SJSA1 (cell line): ENCODE measurements at regions not wholly inside any gene's neighbourhood (a gene's known extent, or its start where the extent isn't known, plus 50 kb on each side); places are given as distances from the start of the nearest gene placed in this dataset.

ENCODE experiments used
- DNase-seq, 2 experiments: peaks; one replicate each; pipeline ENCODE4 v3.0.0-alpha.2; 2015 to 2020; ENCODE audit warnings: low spot score in 2 of 2, low read depth in 1 of 2
- H3K27ac ChIP-seq: fragments of 250-450 bp; sonication (Bioruptor Pico); 2 replicates; pipeline ENCODE4 v1.5.1; 2020; ENCODE audit warnings: mild to moderate bottlenecking, moderate library complexity
- H3K27me3 ChIP-seq: fragments of 250-450 bp; sonication (Bioruptor Pico); replicated peaks from 2 replicates; pipeline ENCODE4 v1.5.1; 2020; ENCODE audit warnings: mild to moderate bottlenecking, moderate library complexity
- H3K36me3 ChIP-seq: fragments of 250-450 bp; sonication (Bioruptor Pico); 2 replicates; pipeline ENCODE4 v1.5.1; 2020; ENCODE audit warnings: mild to moderate bottlenecking
- H3K4me1 ChIP-seq: fragments of 250-450 bp; sonication (Bioruptor Pico); replicated peaks from 2 replicates; pipeline ENCODE4 v1.6.1; 2021; ENCODE audit warnings: mild to moderate bottlenecking
- H3K4me3 ChIP-seq: fragments of 250-450 bp; sonication (Bioruptor Pico); 2 replicates; pipeline ENCODE4 v1.5.1; 2020; ENCODE audit warnings: mild to moderate bottlenecking
- H3K9me3 ChIP-seq: fragments of 250-450 bp; sonication (Bioruptor Pico); replicated peaks from 2 replicates; pipeline ENCODE4 v1.5.1; 2020; ENCODE audit warnings: mild to moderate bottlenecking

- Histone ChIP-seq H3K9me3 (no peaks in the 10 kb centered on the region), H3K27me3 (0 out of 2 replicates have a peak, but pooled peaks cover 5% of the 10 kb centered on the region), H3K4me1 (no peaks in the 10 kb centered on the region), H3K27ac (no peak overlapping the region), H3K4me3 (no peak overlapping the region), H3K36me3 (no peaks in the 10 kb centered on the region)
- DNase-seq = no peak
These were observed 155.3 kb upstream of the ALKAL2 start for GRCh38 chr2:443216-443615.

- H3K4me1 ChIP-seq = no peaks in the 10 kb centered on the region
- H3K27ac ChIP-seq = no peak overlapping the region
- no peak for DNase-seq
- 0 out of 2 replicates have a peak, but pooled peaks cover 5% of the 10 kb centered on the region for H3K27me3 ChIP-seq
- no peaks in the 10 kb centered on the region for H3K9me3 ChIP-seq
- H3K4me3 ChIP-seq = no peak overlapping the region
- H3K36me3 ChIP-seq = no peaks in the 10 kb centered on the region
These were observed 153.5 kb upstream of the ALKAL2 start for GRCh38 chr2:441258-442022.

GRCh38 chr2:440403-440740 lies 152.5 kb upstream of the ALKAL2 start:
- Histone ChIP-seq H3K4me3 (no peak overlapping the region), H3K9me3 (no peaks in the 10 kb centered on the region), H3K27ac (no peak overlapping the region), H3K27me3 (no peaks in the 10 kb centered on the region), H3K36me3 (no peaks in the 10 kb centered on the region), H3K4me1 (no peaks in the 10 kb centered on the region)
- DNase-seq = no peak

- Histone ChIP-seq H3K4me3 (no peak overlapping the region), H3K27me3 (no peaks in the 10 kb centered on the region), H3K9me3 (no peaks in the 10 kb centered on the region), H3K27ac (no peak overlapping the region), H3K4me1 (no peaks in the 10 kb centered on the region), H3K36me3 (no peaks in the 10 kb centered on the region)
- no peak for DNase-seq
These were observed 151.9 kb upstream of the ALKAL2 start for GRCh38 chr2:439556-440402.

- no peaks in the 10 kb centered on the region for H3K9me3 ChIP-seq
These were observed 151.2 kb upstream of the ALKAL2 start for GRCh38 chr2:439077-439476.

GRCh38 chr2:437756-438393 lies 150.0 kb upstream of the ALKAL2 start:
- H3K27me3 ChIP-seq = no peaks in the 10 kb centered on the region
- no peaks in the 10 kb centered on the region for H3K4me1 ChIP-seq
- H3K4me3 ChIP-seq = no peak overlapping the region
- H3K9me3 ChIP-seq = no peaks in the 10 kb centered on the region
- H3K36me3 ChIP-seq = no peaks in the 10 kb centered on the region
- DNase-seq = no peak
- no peak overlapping the region for H3K27ac ChIP-seq

More at GRCh38 chr2:439077-439476, 151.2 kb upstream of the ALKAL2 start:
- H3K4me1 ChIP-seq = no peaks in the 10 kb centered on the region
- H3K36me3 ChIP-seq = no peaks in the 10 kb centered on the region
- DNase-seq = no peak
- H3K4me3 ChIP-seq = no peak overlapping the region
- H3K27me3 ChIP-seq = no peaks in the 10 kb centered on the region
- H3K27ac ChIP-seq = no peak overlapping the region

- no peak overlapping the region for H3K4me3 ChIP-seq
- DNase-seq = no peak
- no peaks in the 10 kb centered on the region for H3K4me1 ChIP-seq
- no peak overlapping the region for H3K27ac ChIP-seq
- no peaks in the 10 kb centered on the region for H3K36me3 ChIP-seq
- H3K27me3 ChIP-seq = no peaks in the 10 kb centered on the region
- H3K9me3 ChIP-seq = no peaks in the 10 kb centered on the region
These were observed 149.3 kb upstream of the ALKAL2 start for GRCh38 chr2:437180-437579.

GRCh38 chr2:436205-436604 lies 148.3 kb upstream of the ALKAL2 start:
- Histone ChIP-seq H3K9me3 (no peaks in the 10 kb centered on the region), H3K27me3 (no peaks in the 10 kb centered on the region), H3K4me1 (no peaks in the 10 kb centered on the region), H3K36me3 (no peaks in the 10 kb centered on the region), H3K27ac (no peak overlapping the region), H3K4me3 (no peak overlapping the region)
- no peak for DNase-seq

- H3K27me3 ChIP-seq = no peaks in the 10 kb centered on the region
- H3K4me1 ChIP-seq = no peaks in the 10 kb centered on the region
- no peaks in the 10 kb centered on the region for H3K36me3 ChIP-seq
- no peak overlapping the region for H3K27ac ChIP-seq
- H3K4me3 ChIP-seq = no peak overlapping the region
- no peak for DNase-seq
- no peaks in the 10 kb centered on the region for H3K9me3 ChIP-seq
These were observed 146.7 kb upstream of the ALKAL2 start for GRCh38 chr2:434625-435024.

GRCh38 chr2:433216-433615 lies 145.3 kb upstream of the ALKAL2 start:
- H3K4me3 ChIP-seq = no peak overlapping the region
- no peaks in the 10 kb centered on the region for H3K36me3 ChIP-seq
- H3K9me3 ChIP-seq = no peaks in the 10 kb centered on the region
- H3K4me1 ChIP-seq = no peaks in the 10 kb centered on the region
- DNase-seq = no peak
- H3K27me3 ChIP-seq = no peaks in the 10 kb centered on the region
- H3K27ac ChIP-seq = no peak overlapping the region

GRCh38 chr2:430291-431040 lies 142.6 kb upstream of the ALKAL2 start:
- Histone ChIP-seq H3K4me1 (peaks cover 5% of the 10 kb centered on the region), H3K9me3 (no peaks in the 10 kb centered on the region), H3K36me3 (no peaks in the 10 kb centered on the region), H3K4me3 (no peak overlapping the region), H3K27ac (no peak overlapping the region), H3K27me3 (no peaks in the 10 kb centered on the region)
- no peak for DNase-seq

GRCh38 chr2:429575-430254 lies 141.8 kb upstream of the ALKAL2 start:
- Histone ChIP-seq H3K36me3 (no peaks in the 10 kb centered on the region), H3K27ac (no peak overlapping the region), H3K4me3 (no peak overlapping the region), H3K4me1 (peaks cover 11% of the 10 kb centered on the region), H3K9me3 (no peaks in the 10 kb centered on the region), H3K27me3 (no peaks in the 10 kb centered on the region)
- DNase-seq = no peak

- H3K4me3 ChIP-seq = no peak overlapping the region
- peaks cover 11% of the 10 kb centered on the region for H3K4me1 ChIP-seq
- no peaks in the 10 kb centered on the region for H3K27me3 ChIP-seq
- no peaks in the 10 kb centered on the region for H3K36me3 ChIP-seq
- DNase-seq = no peak
- H3K27ac ChIP-seq = no peak overlapping the region
- no peaks in the 10 kb centered on the region for H3K9me3 ChIP-seq
These were observed 141.3 kb upstream of the ALKAL2 start for GRCh38 chr2:429142-429541.
